Fibroblast of gingiva (primary cell): ENCODE measurements at regions not wholly inside any gene's neighbourhood (a gene's known extent, or its start where the extent isn't known, plus 50 kb on each side); places are given as distances from the start of the nearest gene placed in this dataset.
A peak's percentile ranks its signal among the peaks of the same experiment; 100 is the strongest.

Source experiments
- DNase-seq: peaks from one replicate; pipeline ENCODE4 v3.0.0-alpha.2; 2011; ENCODE audit warnings: low read depth

GRCh38 chr4:124053872-124054538 lies 657.4 kb downstream of the SPRY1 start:
- peak; percentile 81 for DNase-seq

- DNase-seq = no peak
Observed at GRCh38 chr4:124055336-124055735, 657.2 kb downstream of the ANKRD50 start.

- DNase-seq = peak; percentile 29
Observed at GRCh38 chr4:124055896-124056295, 656.6 kb downstream of the ANKRD50 start.

- DNase-seq = peak; percentile 84
Observed at GRCh38 chr4:124060261-124060918, 652.1 kb downstream of the ANKRD50 start.

- peak; percentile 83 for DNase-seq
Observed at GRCh38 chr4:124061413-124061812, 651.1 kb downstream of the ANKRD50 start.

GRCh38 chr4:124065422-124065821 lies 647.1 kb downstream of the ANKRD50 start:
- no peak for DNase-seq

GRCh38 chr4:124065936-124066335 lies 646.6 kb downstream of the ANKRD50 start:
- no peak for DNase-seq

- no peak for DNase-seq
Observed at GRCh38 chr4:124066595-124066994, 645.9 kb downstream of the ANKRD50 start.

- DNase-seq = no peak
Observed at GRCh38 chr4:124067046-124067445, 645.5 kb downstream of the ANKRD50 start.

- DNase-seq = no peak
Observed at GRCh38 chr4:124070688-124071484, 641.6 kb downstream of the ANKRD50 start.

- DNase-seq = peak; percentile 44
Observed at GRCh38 chr4:124075276-124075675, 637.3 kb downstream of the ANKRD50 start.

GRCh38 chr4:124079174-124079780 lies 633.3 kb downstream of the ANKRD50 start:
- DNase-seq = no peak

- peak; percentile 17 for DNase-seq
Observed at GRCh38 chr4:124083711-124084110, 628.8 kb downstream of the ANKRD50 start.

- DNase-seq = no peak
Observed at GRCh38 chr4:124085561-124086180, 626.9 kb downstream of the ANKRD50 start.

- no peak for DNase-seq
Observed at GRCh38 chr4:124090021-124090420, 622.5 kb downstream of the ANKRD50 start.

GRCh38 chr4:124092101-124092500 lies 620.4 kb downstream of the ANKRD50 start:
- no peak for DNase-seq

- peak; percentile 12 for DNase-seq
Observed at GRCh38 chr4:124092541-124092984, 620.0 kb downstream of the ANKRD50 start.

GRCh38 chr4:124095621-124096020 lies 616.9 kb downstream of the ANKRD50 start:
- DNase-seq = peak; percentile 12

GRCh38 chr4:124096290-124096689 lies 616.2 kb downstream of the ANKRD50 start:
- DNase-seq = no peak

GRCh38 chr4:124097447-124097846 lies 615.1 kb downstream of the ANKRD50 start:
- DNase-seq = peak; percentile 26

- no peak for DNase-seq
Observed at GRCh38 chr4:124104101-124104500, 608.4 kb downstream of the ANKRD50 start.

- DNase-seq = no peak
Observed at GRCh38 chr4:124104628-124105027, 607.9 kb downstream of the ANKRD50 start.
